Fibroblast of pulmonary artery (primary cell): ENCODE measurements at regions not wholly inside any gene's neighbourhood (a gene's known extent, or its start where the extent isn't known, plus 50 kb on each side); places are given as distances from the start of the nearest gene placed in this dataset.

Experiments
- DNase-seq: peaks from one replicate; pipeline ENCODE4 v3.0.0-alpha.2; 2010; ENCODE audit warnings: low read depth
- H3K4me3 ChIP-seq: replicated peaks from 2 replicates; pipeline ENCODE4 v1.5.1; 2011; ENCODE audit warnings: low read depth, mild to moderate bottlenecking, control low read depth, low read length, moderate library complexity
- CTCF ChIP-seq: IDR thresholded peaks from 2 replicates; pipeline ENCODE4 v1.5.1; 2011; ENCODE audit warnings: mild to moderate bottlenecking, control low read depth, low read length, inconsistent platforms; ENCODE audit errors: missing control alignments

- DNase-seq, result no peak
- H3K4me3 ChIP-seq, result no peak overlapping the region
- TF ChIP-seq CTCF, result no peak
Measured at GRCh38 chr13:33976965-33977364, 159.0 kb downstream of the RFC3 start.

GRCh38 chr13:33978653-33979052 is 160.7 kb downstream of the RFC3 start:
- TF ChIP-seq CTCF, result no peak
- DNase-seq, result no peak
- no peak overlapping the region for H3K4me3 ChIP-seq

- no peak overlapping the region for H3K4me3 ChIP-seq
- no peak for DNase-seq
- TF ChIP-seq CTCF, result no peak
Measured at GRCh38 chr13:33992881-33993336, 175.0 kb downstream of the RFC3 start.

GRCh38 chr13:33994198-33994597 is 176.2 kb downstream of the RFC3 start:
- no peak for TF ChIP-seq CTCF
- H3K4me3 ChIP-seq, result no peak overlapping the region
- no peak for DNase-seq

- TF ChIP-seq CTCF, result no peak
- no peak overlapping the region for H3K4me3 ChIP-seq
- no peak for DNase-seq
Measured at GRCh38 chr13:33994826-33995502, 177.0 kb downstream of the RFC3 start.

- H3K4me3 ChIP-seq, result no peak overlapping the region
- no peak for DNase-seq
- no peak for TF ChIP-seq CTCF
Measured at GRCh38 chr13:33996636-33997035, 178.7 kb downstream of the RFC3 start.

GRCh38 chr13:33997574-33997973 is 179.6 kb downstream of the RFC3 start:
- DNase-seq, result no peak
- TF ChIP-seq CTCF, result no peak
- no peak overlapping the region for H3K4me3 ChIP-seq
